ENCODE measurements at regions not wholly inside any gene's neighbourhood (a gene's known extent, or its start where the extent isn't known, plus 50 kb on each side); places are given as distances from the start of the nearest gene placed in this dataset.

DNA sequence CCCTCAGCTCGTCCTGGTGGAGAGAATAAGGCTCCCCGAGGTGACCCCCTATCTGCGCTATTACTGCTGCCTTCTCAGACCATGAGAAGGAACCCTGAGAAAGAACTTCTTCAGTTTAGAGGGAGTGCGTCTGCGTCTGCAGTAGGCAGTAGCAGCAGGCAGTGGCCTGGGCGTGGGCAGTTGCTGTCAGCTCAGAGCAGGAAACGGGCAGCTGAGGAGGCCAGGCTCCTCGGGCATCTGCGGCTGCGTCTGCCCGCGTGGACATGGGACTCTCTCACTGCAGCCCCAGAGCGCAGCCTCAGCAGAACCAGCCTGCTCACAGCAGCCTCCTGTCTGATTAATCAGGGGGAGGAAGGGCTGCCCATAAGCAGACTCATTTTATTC is 49.8 kb upstream of the FCN1 start:
- H3K4me1 Mint-ChIP-seq (ENCODE audit: low read depth in 2 of 2) = no peaks in the 10 kb centered on the region
- H3K27ac Mint-ChIP-seq = no peak overlapping the region
- H3K36me3 Mint-ChIP-seq (ENCODE audit: insufficient read depth) = no peaks in the 10 kb centered on the region
- H3K27me3 Mint-ChIP-seq = peaks cover 16 to 89% of the 10 kb centered on the region in 2 donors
- no peak for ATAC-seq (replicated peaks)
- DNase-seq = no peak
- no peak overlapping the region for H3K4me3 Mint-ChIP-seq
- H3K9me3 Mint-ChIP-seq = no peaks in the 10 kb centered on the region

DNA sequence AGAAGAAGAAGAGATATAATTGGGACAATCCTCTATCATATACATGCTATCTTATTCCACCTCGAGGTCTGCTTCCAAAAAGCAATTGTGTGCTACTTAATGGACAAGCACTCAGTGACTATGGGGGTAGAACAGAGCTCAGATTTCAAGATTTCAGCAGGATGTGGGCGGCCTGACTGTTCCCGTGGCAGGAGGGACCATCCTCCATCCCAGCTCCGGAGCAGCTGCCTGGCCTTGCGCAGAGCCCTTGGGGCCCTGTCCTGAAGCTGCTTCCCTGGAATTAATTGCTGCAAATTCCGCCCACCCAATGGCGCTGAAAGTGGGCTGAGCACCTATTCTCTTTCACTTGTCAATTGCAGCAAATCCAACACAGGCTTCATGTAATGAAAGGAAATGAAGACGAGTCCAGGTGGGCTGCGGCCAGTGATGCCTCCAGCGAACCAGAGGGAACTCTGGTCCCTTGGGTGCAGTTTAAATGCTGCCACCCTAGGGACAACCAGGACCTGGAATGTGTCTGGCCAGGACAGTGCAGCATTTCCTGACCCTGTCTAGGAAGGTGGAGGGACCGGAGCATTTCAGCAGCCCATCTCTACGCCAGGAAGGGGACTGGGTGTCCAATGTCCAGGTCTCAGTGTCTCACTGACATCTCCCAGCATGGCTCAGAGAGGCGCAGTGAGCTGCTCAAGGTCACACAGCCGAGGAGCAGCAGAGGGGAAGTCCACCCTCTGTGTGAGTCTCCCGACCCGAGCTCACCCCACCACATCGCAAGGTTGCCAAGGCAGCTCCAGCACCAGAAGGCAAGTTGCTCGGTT is 50.5 kb upstream of the FCN1 start:
- no peak overlapping the region for H3K4me3 Mint-ChIP-seq
- ATAC-seq (replicated peaks) = no peak
- no peaks in the 10 kb centered on the region for H3K4me1 Mint-ChIP-seq (ENCODE audit: low read depth in 2 of 2)
- no peak overlapping the region for H3K27ac Mint-ChIP-seq
- no peak for DNase-seq
- H3K36me3 Mint-ChIP-seq (ENCODE audit: insufficient read depth) = no peaks in the 10 kb centered on the region
- no peaks in the 10 kb centered on the region for H3K9me3 Mint-ChIP-seq
- peaks cover 20 to 89% of the 10 kb centered on the region in 2 donors for H3K27me3 Mint-ChIP-seq

DNA sequence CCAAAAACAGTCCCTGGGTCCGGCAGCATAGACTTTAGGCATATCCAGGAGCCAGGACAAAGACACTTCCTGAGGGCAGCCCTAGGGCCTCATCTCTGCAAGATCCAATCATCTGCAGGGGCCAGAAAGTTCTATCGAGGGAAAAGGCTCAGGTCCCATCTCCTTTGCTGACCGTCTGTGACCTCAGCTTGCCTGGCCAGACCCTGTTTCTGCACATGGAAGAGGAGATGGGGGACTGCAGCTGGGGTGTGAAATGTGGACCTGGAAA is 51.0 kb upstream of the FCN1 start:
- Mint-ChIP-seq H3K27me3 (peaks cover 20 to 88% of the 10 kb centered on the region in 2 donors), H3K4me3 (no peak overlapping the region), H3K27ac (no peak overlapping the region), H3K36me3 (ENCODE audit: insufficient read depth) (no peaks in the 10 kb centered on the region), H3K9me3 (no peaks in the 10 kb centered on the region), H3K4me1 (ENCODE audit: low read depth in 2 of 2) (no peaks in the 10 kb centered on the region)
- no peak for DNase-seq
- no peak for ATAC-seq (replicated peaks)

DNA sequence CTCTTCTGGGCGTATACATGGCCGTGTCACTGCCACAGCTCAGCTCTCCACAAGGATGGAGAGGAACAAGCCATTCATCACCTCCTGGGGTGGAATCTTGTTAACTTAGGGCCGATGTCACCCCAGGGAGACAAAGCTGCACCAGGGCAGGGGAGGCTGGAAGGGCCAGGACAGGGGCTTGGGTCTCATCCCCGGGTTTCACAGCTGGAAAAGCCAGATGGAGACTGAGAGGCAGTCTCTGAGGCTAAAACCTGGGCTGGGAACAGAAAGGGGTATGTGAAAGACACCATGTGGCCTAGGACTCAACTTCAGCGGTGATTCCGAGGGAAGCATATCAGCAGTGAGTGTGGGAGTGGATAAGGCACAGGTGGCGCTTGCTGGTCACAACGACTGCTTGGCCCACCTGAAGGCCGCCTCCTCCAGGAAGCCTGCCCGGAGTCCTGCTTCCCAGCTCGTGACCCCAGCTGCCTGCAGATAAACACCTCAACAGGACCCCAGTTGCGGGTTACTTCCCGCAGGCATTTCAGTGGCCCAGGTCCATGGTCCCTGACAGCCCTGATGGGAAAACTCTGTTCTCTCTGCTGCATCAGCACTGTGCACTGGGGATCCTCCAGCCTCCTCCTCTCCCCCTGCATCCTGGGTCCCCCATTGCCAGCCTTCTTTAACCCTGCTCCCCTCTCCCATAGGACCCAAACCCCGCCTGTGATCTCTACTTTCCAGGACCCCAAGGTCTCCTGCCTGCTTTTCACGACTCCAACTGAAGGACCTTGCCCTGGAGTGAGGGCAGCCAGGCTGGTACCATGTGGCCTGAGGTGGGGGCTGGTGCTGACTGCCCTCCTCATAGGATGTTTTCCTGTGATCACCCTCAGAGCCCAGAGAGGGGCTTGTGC is 51.7 kb upstream of the FCN1 start:
- Mint-ChIP-seq H3K27ac (no peak overlapping the region), H3K9me3 (no peaks in the 10 kb centered on the region), H3K27me3 (peaks cover 20 to 81% of the 10 kb centered on the region in 2 donors), H3K4me3 (no peak overlapping the region), H3K4me1 (ENCODE audit: low read depth in 2 of 2) (no peaks in the 10 kb centered on the region), H3K36me3 (ENCODE audit: insufficient read depth) (no peaks in the 10 kb centered on the region)
- DNase-seq (no peak), ATAC-seq (replicated peaks) (no peak)

DNA sequence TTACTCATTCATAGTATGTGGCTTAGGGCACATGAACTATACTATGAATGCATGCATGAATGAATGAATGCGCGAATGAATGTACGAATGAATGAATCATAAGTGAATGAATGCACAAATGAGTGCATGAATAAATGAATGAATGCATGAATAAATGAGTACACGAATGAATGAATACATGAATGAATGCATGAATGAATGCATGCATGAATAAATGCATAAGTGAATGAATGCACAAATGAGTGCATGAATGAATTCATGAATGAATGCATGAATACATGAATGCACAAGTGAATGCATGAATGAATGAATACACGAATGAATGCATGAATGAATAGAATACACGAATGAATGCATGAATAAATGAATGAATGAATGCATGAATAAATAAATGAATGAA is 52.5 kb upstream of the FCN1 start:
- no peak for ATAC-seq (replicated peaks)
- H3K9me3 Mint-ChIP-seq = no peaks in the 10 kb centered on the region
- no peaks in the 10 kb centered on the region for H3K36me3 Mint-ChIP-seq (ENCODE audit: insufficient read depth)
- DNase-seq = no peak
- no peak overlapping the region for H3K27ac Mint-ChIP-seq
- H3K27me3 Mint-ChIP-seq = peaks cover 20 to 77% of the 10 kb centered on the region in 2 donors
- H3K4me3 Mint-ChIP-seq = no peak overlapping the region
- H3K4me1 Mint-ChIP-seq (ENCODE audit: low read depth in 2 of 2) = no peaks in the 10 kb centered on the region

DNA sequence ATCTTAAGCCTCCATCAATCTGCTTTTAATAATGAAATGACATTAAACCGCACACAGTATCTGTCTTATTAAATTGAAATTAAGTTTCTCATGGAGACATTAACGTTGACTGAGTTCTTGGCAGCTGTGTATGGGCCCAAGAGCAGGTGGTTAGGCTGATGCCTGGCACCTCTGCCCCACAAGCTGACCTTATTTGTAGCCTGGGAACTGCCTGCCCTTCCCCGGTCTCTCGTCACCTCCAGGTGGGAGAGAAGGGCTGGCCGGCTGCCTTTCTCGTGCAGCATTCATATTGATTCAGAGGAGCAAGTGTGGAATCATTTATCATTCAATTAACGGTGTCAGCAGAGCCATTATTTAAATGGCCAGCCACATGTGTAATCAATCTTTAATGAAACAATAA is 53.0 kb upstream of the FCN1 start:
- ATAC-seq (replicated peaks) (no peak), DNase-seq (no peak)
- Mint-ChIP-seq H3K36me3 (ENCODE audit: insufficient read depth) (no peaks in the 10 kb centered on the region), H3K27ac (no peak overlapping the region), H3K4me3 (no peak overlapping the region), H3K4me1 (ENCODE audit: low read depth in 2 of 2) (no peaks in the 10 kb centered on the region), H3K9me3 (no peaks in the 10 kb centered on the region), H3K27me3 (peaks cover 20 to 76% of the 10 kb centered on the region in 2 donors)

DNA sequence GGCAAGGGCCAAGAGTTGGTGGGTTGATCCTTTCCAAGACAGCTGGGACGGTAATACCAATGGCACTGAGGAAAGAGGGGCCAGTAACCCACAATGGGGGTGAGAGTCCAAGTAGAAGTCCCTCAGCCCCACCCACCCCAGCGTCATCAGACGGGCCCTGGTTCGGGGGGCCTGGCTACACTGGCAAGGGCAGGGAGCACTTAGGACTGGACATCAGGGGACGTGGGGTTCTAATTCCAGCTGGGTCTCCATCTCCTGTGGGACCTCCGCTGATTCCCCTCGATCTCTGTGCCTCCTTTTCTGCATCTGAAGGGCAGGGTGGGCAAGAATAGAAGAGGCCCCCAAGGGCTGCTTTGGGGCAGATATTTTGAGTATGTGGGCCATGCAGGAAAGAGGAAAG is 53.5 kb upstream of the FCN1 start:
- Mint-ChIP-seq H3K36me3 (ENCODE audit: insufficient read depth) (no peaks in the 10 kb centered on the region), H3K4me3 (no peak overlapping the region), H3K4me1 (ENCODE audit: low read depth in 2 of 2) (no peaks in the 10 kb centered on the region), H3K27me3 (peaks cover 20 to 71% of the 10 kb centered on the region in 2 donors), H3K9me3 (no peaks in the 10 kb centered on the region), H3K27ac (no peak overlapping the region)
- no peak for DNase-seq
- ATAC-seq (replicated peaks) = no peak

DNA sequence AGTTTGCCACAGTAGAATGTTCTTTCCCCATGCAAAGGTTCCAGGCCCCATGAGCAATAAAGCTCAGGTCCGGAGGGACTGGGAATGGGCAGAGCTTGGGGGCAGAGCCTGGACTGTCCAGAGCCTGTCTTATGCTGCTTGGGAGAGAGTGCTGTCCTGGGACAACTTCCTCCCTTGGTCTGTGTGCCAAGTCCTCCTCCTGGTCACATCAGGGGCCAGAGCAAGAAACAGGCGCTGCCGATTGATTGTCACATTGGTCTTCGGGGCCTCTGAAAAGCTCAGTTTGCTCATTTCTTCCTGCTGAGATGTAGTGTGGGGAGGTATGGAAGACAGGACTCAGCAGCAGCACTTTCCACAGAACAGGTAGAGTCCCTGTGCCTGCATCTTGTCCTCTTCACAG is 54.0 kb upstream of the FCN1 start:
- H3K27me3 Mint-ChIP-seq = peaks cover 20 to 68% of the 10 kb centered on the region in 2 donors
- H3K4me3 Mint-ChIP-seq = no peak overlapping the region
- no peak for ATAC-seq (replicated peaks)
- no peaks in the 10 kb centered on the region for H3K36me3 Mint-ChIP-seq (ENCODE audit: insufficient read depth)
- no peak for DNase-seq
- no peak overlapping the region for H3K27ac Mint-ChIP-seq
- H3K4me1 Mint-ChIP-seq (ENCODE audit: low read depth in 2 of 2) = no peaks in the 10 kb centered on the region
- H3K9me3 Mint-ChIP-seq = no peaks in the 10 kb centered on the region

DNA sequence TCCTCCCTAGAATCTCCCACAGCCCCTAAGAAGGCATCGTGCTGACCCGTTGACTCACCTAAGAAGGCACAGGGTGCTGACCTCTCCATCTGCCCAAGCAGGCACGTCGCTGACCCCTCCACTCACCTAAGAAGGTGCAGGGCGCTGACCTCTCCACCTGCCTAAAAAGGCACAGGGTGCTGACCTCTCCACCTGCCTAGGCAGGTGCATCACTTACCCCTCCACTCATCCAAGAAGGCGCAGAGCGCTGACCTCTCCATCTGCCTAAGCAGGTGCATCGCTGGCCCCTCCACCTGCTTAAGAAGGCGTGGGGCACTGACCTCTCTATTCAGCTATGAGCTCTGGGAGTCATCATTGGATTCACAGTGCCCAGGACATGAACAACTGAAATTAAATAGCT is 54.4 kb upstream of the FCN1 start:
- H3K9me3 Mint-ChIP-seq = no peaks in the 10 kb centered on the region

DNA sequence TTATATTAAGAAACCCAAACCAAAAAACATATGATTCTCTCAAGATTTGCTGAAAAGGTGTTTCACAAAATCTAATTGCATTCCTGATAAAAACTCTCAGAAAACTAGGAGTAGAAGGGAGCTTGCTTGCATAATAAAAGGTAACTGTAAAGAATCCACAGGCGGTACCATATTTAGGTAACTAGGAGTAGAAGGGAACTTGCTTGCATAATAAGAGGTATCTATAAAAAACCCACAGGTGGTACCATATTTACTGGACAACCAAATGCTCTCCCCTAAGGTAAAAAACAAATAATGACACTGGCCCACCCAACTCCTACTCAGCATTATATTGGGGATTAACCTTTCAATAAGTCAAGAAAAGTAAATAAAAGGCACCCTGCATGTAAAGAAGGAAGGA is 57.5 kb upstream of the FCN1 start:
- no peaks in the 10 kb centered on the region for H3K36me3 Mint-ChIP-seq (ENCODE audit: insufficient read depth)
- no peak overlapping the region for H3K4me3 Mint-ChIP-seq
- H3K4me1 Mint-ChIP-seq (ENCODE audit: low read depth in 2 of 2) = no peaks in the 10 kb centered on the region
- no peak for ATAC-seq (replicated peaks)
- DNase-seq = no peak
- H3K27ac Mint-ChIP-seq = no peak overlapping the region
- peaks cover 14 to 41% of the 10 kb centered on the region in 2 donors for H3K27me3 Mint-ChIP-seq
- H3K9me3 Mint-ChIP-seq = no peaks in the 10 kb centered on the region

More for the DNA sequence above, 54.4 kb upstream of the FCN1 start:
- H3K4me3 Mint-ChIP-seq = no peak overlapping the region
- no peak for DNase-seq
- peak overlapping the region in 1 of 2 donors; percentile 19 for H3K27ac Mint-ChIP-seq
- ATAC-seq (replicated peaks) = no peak
- H3K4me1 Mint-ChIP-seq (ENCODE audit: low read depth in 2 of 2) = no peaks in the 10 kb centered on the region
- H3K27me3 Mint-ChIP-seq = peaks cover 20 to 63% of the 10 kb centered on the region in 2 donors
- no peaks in the 10 kb centered on the region for H3K36me3 Mint-ChIP-seq (ENCODE audit: insufficient read depth)

DNA sequence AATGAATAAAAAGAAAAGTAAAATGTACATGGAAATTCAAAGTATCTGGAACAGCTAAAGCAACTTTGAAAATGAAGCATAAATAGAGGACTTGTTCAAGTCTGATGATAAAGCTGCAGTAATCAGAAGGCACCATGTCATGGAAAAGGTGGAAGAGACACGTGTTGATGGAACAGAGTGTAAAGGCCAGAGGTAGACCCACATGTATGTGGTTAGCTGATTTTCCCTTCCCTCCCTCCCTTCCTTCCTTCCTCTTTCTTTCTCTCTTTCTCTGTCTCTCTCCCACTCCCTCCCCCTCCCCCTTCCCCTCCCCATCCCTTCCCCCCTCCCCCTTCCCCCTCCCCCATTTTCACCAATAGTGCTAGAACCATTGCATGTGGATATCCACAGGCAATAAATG is 58.7 kb upstream of the FCN1 start:
- H3K36me3 Mint-ChIP-seq (ENCODE audit: insufficient read depth) = no peaks in the 10 kb centered on the region
- H3K27ac Mint-ChIP-seq = no peak overlapping the region
- H3K4me3 Mint-ChIP-seq = no peak overlapping the region
- H3K27me3 Mint-ChIP-seq = peaks cover 13 to 38% of the 10 kb centered on the region in 2 donors
- ATAC-seq (replicated peaks) (no peak), DNase-seq (no peak)
- no peaks in the 10 kb centered on the region for H3K4me1 Mint-ChIP-seq (ENCODE audit: low read depth in 2 of 2)
- H3K9me3 Mint-ChIP-seq = peaks cover 0 to 2% of the 10 kb centered on the region in 2 donors

DNA sequence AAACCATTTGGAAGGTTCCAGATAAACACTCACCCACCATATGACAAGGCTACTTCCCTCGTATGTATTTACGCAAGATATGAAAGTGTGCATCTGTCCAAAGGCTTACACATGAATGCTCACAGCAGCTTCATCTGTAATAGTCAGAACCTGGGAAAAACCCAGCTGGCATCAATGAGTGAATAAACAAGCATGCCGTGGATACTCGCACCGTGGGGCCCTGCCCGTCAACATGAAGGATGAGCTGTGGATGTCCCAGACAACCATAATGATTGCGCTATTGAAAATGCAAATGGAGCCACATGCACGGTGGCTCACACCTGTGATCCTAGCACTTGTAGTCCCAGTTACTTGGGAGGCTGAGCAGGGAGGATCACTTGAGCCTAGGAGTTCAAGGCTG is 60.6 kb upstream of the FCN1 start:
- no peak for ATAC-seq (replicated peaks)
- no peaks in the 10 kb centered on the region for H3K4me1 Mint-ChIP-seq (ENCODE audit: low read depth in 2 of 2)
- no peak for DNase-seq
- no peaks in the 10 kb centered on the region for H3K36me3 Mint-ChIP-seq (ENCODE audit: insufficient read depth)
- peaks cover 0 to 4% of the 10 kb centered on the region in 2 donors for H3K9me3 Mint-ChIP-seq
- H3K4me3 Mint-ChIP-seq = no peak overlapping the region
- H3K27me3 Mint-ChIP-seq = peaks cover 8 to 38% of the 10 kb centered on the region in 2 donors
- H3K27ac Mint-ChIP-seq = no peak overlapping the region

DNA sequence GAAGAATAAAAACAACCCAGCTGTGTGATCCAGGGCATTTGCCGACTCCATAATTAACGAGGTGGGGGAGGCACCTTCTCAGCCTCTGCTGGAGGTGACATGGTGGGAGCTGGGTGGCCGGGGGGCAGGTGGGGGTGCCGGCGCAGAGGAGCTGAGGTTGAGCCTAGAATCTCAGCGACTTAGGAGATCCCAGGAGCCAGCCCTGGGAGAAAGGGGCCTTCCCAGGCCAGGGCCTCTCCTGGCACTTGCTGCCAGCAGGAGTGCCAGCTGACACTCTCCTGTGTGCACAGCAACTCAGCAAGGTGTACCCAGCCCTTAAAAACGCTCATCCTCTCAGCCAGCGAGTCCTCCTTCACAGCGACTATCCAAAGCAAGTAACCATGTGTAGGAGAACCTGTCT is 62.8 kb upstream of the FCN1 start:
- no peak overlapping the region for H3K4me3 Mint-ChIP-seq
- peaks cover 0 to 4% of the 10 kb centered on the region in 2 donors for H3K9me3 Mint-ChIP-seq
- DNase-seq = no peak
- peaks cover 8 to 51% of the 10 kb centered on the region in 2 donors for H3K27me3 Mint-ChIP-seq
- no peak overlapping the region for H3K27ac Mint-ChIP-seq
- no peak for ATAC-seq (replicated peaks)
- H3K4me1 Mint-ChIP-seq (ENCODE audit: low read depth in 2 of 2) = no peaks in the 10 kb centered on the region
- no peaks in the 10 kb centered on the region for H3K36me3 Mint-ChIP-seq (ENCODE audit: insufficient read depth)

DNA sequence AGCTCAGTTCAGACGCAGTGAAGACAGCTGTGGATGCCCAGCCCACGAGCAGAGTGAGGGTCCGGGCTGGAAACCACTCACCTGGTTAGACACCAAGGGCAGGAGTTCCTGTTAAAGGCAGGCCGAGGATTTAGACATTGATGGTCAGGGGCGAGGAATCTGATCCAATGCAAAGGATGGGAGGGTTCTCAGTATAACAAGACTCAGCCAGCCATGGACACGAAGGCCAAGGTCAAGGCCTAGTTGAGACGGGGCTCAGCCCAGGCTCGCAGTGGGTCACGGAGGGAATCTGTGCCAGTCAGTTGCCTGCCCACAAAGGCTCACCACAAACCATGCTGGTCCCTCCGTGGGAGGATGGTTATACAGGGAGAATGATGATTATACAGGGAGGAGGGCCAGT is 63.3 kb upstream of the FCN1 start:
- DNase-seq = no peak
- no peaks in the 10 kb centered on the region for H3K36me3 Mint-ChIP-seq (ENCODE audit: insufficient read depth)
- H3K9me3 Mint-ChIP-seq = peaks cover 0 to 4% of the 10 kb centered on the region in 2 donors
- ATAC-seq (replicated peaks) = no peak
- peaks cover 8 to 56% of the 10 kb centered on the region in 2 donors for H3K27me3 Mint-ChIP-seq
- H3K4me3 Mint-ChIP-seq = no peak overlapping the region
- H3K4me1 Mint-ChIP-seq (ENCODE audit: low read depth in 2 of 2) = no peaks in the 10 kb centered on the region
- H3K27ac Mint-ChIP-seq = no peak overlapping the region
